ENCODE measurements at regions not wholly inside any gene's neighbourhood (a gene's known extent, or its start where the extent isn't known, plus 50 kb on each side); places are given as distances from the start of the nearest gene placed in this dataset.

DNA sequence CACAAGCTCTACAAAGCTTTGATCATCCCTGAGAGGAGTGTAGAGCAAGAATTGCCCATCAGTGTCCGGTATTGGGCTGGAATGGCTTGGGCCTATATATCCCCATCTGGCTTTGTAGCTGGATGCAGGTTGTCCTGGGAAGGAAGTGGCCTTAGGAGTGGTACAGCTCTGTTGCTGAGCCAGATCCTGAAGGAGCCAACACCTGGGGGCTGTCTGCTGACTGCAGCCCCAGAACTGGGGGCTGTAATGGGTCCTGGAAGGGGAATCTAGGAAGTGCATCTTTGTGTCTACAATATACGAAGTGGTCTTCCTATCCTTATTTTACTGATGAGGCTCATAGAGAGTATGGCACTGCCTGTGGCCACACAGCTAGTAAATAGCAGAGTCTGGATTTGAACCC lies 145.9 kb downstream of the CDC5L start:
- DNase-seq: no peak

DNA sequence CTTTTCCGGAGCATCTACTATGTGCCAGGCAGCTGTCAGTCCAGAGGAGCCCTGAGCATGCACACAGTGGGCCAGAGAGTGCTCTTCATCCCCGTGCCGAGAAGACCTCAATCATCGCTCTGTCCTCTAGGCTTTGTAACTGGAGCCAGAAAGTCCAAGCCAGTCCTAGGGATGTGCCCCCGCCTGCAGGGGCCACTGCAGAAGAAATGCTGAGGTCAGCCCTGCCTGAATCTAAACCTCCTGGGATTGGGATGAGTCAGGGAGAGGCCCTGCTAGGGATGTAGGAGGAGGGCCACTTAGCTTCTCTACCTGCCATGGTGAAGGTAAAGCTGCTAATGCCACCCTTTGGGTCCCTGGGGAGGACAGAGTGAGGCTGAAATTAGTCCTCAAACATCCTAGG lies 146.8 kb downstream of the CDC5L start:
- no peak for DNase-seq

DNA sequence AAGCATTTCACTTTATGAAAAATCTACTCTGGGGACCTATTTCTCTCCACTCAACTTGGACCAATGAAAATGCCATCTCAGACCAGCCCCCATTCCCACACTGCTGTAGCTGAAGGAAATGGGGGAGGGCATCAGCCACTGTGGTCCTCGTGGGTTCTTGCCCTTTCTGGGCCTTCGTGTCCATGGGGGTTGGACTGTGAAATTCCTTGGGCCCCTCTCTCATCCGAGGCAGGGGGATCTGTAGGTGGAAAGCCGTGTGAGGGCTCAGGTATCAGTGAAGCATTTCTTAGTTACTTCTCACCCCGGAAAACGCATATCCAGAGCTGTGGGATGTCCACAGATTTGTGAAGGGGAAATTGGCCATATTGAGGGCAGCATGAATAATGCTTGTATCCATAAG lies 147.9 kb downstream of the CDC5L start:
- no peak for DNase-seq

DNA sequence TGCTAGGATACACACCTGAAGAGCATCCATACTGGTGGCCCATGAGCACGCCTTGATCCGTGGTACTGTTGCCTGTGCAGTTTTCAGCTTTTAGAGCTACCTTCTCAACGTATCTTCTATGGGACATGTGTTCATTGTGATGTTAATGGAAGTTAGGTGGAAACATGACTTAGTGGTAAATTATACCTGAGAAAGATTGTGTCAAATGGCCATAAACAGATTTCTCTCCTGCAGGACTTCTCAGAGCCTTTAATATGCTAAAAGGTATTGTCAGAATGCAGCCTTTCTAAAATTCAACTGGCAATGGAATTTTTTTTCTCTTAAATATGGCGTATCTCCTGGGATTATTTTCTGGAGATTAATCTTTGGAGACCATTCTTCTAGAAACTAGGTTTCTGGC lies 148.5 kb downstream of the CDC5L start:
- no peak for DNase-seq

DNA sequence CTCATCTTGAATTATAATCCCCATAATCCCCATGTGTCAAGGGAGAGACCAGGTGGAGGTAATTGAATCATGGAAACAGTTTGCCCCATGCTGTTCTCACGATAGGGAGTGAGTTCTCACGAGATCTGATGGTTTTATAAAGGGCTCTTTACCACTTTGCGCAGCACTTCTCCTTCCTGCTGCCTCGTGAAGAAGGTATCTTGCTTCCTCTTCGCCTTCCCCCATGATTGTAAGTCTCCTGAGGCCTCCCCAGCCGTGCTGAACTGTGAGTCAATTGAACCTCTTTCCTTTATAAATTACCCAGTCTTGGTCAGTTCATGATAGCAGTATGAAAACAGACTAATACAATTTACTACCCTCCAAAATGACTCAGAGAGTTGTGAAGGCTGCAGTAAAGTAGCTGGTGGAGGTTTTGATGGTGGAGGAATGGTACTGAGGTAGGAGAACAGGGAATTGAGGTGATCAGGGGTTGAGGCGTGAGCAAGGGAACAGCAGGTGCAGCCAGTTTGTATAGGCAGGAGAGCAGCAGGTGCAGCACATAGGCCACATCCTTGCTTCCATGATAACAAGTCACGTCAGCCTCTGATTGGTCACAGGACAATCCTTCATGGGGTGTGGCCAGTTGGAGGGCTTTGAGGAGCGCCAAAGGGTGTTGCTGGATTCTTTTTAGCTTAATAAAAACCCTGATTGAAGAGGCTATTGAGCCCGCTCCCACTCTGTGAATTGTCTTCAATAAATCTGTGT lies 150.0 kb downstream of the CDC5L start:
- no peak for DNase-seq

DNA sequence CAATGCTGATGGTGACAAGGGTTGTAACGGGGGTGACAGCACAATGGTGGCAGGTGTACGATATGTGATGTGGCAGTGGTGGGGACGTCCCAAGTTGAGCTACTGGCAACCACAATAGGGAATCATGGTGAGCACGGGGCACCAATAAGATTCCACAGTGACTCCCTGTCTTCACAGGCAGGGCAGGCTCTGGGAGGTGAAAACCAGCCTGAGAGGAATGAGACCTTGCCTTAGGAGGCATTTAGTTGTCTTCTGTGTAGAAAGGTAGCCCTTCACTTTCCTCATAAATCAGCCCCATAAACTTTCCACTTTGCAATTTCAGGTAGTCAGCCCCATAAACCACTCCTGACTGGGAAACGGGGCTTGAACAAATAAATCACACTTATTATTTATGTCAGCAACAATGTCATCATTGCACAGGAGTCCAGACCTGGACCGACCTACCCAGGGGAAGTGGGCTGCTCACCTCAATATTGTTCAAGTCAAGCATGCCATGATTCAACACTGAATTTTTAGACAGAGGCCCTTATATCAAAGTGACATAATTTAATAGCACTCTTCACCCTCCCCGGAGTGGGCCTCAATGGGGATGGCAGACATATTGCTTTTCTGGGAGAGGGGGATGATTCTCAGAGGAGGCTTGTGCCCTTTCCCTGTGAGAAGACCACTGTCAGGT lies 150.8 kb downstream of the CDC5L start:
- DNase-seq: no peak

DNA sequence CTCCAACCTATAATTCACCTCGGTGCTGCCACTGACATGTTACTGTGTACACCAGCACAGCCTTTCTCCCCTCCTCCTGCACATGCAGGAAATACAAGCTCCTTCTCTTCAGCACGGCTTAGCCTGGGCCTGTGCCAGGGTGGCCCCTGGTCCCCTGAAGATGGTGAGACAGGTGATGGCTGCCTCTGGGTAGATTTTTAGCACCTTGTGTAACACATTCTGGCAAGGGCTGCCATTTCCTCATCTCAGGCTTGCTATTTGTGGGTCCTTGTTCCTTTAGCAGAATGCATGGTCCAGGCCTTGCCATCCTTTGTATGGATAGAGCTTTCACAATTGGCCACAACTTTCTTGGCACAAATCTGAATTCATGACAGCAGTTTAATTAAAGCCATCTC lies 151.3 kb downstream of the CDC5L start:
- DNase-seq: no peak

DNA sequence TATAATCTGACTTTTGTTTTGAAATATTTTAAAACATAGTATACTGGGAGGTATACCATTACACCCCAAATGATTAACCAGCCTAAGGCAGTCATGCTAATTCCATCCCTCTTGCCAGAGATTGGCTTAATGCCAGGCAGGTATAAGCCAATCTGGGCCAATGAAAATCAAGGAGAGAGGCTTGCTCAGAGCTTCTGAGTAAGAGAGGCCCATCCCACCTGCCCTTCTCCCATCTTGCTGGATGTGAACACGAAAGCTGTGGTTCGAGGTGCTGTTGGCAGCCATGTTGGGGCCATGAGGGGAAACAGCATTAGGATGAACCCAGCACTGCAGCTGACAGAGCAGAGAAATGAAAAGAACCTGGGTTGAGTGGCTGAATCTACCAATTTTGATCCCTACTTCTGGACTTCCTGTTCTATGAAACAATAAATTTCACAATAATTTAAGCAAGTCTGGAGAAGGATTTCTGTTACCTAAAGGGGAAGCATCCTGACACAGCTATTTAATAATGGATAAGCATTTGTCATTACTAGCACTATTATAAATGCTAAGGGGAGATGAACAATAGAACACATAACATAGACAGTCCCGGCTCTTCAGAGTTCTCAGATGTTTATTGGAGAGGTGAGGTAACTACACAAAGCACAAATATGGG lies 152.3 kb downstream of the CDC5L start:
- DNase-seq: no peak

DNA sequence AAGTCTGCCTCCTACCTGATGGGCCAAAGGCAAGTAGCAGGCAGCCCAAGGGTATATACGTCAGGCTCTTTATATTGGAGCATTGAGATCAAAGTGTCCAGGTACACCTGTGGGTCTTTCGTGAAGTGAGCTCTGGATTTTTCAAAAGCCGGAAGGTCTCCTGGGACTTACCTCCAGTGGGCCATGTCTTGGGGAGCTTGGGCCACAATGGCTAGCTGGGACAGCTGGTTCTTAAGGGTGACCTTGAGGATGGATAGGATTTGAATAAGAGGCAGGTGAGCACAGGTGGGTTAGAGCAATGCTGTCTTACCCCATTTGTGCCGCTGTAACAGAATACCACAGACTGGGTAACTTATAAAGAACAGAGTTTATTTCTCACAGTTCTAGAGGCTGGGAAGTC lies 153.4 kb downstream of the CDC5L start:
- DNase-seq: no peak

DNA sequence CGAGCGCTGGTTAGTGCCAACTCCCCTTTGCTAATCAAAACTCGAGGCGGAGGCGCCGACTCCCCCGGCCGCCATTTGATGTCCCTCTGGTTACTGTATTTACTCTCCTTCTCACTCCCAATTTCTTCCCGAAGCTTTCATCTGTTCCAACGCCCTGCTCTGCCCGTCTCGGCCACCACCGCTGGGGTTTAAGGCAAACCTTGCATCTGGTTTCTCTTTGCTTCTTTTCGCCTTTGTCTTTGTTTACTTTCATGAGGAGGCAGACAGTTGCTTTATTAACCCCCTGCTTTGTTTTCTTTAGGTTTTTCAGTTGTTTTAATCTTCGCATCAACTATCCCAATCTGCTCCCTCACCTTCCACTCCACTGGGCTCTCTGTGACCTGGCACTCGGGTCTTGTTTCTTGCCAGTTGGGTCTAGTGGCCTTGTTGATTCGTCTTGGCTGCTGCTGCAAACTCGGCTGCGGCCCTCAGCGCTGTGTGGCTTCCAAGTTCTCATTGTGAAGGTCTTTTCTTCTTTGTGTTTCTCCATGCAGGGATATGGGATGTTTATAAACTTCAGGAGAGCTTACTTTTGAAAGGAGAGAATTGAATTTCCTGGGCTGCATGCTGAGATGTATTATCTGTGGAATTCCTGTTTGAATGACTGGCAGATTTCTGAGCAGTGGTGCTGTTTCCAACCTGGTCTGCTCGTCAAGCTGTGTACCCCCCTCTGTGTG lies 155.1 kb downstream of the CDC5L start:
- no peak for DNase-seq

DNA sequence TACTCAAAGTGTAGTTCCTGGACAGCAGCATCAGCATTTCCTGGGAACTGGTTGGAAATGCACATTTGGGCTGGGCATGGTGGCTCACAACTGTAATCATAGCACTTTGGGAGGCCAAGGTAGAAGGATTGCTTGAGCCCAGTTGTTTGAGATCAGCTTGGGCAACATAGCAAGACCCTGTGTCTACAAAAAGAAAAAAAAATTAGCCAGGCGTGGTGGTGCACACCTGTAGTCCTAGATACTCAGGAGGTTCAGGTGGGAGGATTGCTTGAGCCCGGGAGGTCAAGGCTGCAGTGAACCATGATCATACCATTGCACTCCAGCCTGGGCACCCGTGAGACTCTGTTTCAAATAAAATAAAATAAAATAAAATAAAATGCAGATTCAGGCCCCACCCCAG lies 156.2 kb downstream of the CDC5L start:
- no peak for DNase-seq

DNA sequence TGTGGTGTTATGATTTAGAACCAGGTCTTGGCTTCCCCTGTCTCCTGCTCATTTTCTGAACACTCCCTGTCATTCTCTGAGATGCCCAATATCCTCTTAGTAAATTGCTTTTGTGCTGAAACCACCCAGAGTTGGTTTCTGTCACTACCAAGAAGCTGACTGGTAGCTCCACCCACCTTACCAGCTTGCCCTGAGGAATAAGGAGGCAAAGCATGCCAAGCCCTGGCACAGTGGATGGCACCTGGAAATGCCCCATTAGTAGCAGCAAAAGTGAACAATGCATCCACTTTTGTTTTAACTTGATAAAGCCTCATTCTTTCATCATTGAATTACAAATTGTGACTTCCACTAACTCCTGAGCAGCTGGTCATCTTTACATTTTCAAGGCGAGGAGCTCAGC lies 157.7 kb downstream of the CDC5L start:
- no peak for DNase-seq

DNA sequence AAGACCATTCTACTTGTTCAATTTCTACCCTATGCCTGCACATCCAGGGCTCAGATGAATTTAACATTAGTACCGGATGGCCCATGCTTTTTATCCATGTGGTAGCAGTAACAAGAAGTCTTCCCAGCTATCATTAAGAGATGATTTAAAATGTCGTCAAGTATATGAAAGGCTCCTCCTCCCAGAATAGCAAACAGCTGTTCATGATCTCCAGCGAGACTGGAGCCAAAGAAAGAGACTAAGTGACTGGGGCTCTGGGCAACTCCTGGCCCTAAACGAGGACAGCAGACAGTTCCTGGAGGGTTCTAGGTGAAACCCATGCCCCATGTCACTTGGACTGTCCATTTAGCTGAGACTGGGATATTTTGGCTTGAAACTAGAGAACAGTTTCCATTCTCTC lies 160.8 kb downstream of the CDC5L start:
- no peak for DNase-seq

DNA sequence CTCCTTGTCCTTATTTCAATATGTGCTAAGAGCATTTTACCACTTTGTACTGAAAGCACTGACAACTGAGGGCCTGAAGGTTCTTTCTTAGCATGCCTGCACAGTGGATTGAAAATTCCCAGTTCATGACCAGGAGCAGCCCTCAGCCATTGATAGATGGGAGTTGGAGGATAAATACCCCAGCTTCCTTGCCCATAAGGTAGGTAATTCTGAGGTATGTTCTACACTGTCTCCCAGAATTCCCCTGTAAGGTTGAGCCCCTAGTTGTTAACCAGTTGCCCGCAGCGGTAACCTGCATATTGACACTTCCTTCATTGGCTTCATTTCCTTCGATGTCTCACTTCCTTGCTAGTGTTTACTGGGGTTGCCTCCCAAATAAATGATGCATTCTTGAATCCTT lies 162.0 kb downstream of the CDC5L start:
- no peak for DNase-seq

DNA sequence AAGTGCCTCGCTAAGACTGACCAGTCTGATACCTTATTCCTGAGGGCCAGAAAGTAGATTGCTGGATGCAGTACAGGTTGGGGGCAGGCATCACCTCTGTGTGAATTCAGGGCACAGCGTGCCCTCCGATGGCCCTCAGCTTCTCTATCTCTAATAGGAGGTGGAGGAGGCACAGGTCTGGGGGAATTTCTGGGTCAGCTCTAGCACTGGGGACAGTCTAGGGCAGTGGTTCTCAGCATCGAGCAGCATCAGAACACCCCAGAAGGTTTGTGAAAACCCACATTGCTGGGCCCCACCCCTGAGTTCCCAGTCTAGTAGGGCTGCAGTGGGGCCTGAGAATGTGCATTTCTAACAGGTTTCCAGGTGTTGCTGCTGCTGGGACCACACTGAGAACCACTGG lies 166.7 kb downstream of the CDC5L start:
- DNase-seq: no peak

DNA sequence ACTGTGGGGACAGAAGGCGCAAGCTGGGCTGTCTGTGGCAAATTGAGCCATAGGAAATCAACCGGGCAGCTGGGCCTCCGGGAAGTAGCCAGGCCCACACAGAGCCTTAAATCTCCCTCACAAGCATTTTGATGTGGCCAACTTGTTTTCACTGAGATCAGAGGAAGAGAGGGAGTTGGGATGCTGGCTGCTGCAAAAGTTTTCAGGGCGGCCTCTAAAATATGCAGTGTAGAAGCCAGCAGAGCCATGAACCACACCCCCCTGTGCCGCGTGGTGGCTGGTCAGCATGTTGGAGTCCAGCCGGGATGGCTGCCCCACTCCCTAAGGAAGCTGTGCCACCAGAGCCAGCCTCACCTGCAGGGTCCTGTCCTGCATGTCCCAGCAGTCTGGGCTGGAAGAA lies 167.4 kb downstream of the CDC5L start:
- no peak for DNase-seq

DNA sequence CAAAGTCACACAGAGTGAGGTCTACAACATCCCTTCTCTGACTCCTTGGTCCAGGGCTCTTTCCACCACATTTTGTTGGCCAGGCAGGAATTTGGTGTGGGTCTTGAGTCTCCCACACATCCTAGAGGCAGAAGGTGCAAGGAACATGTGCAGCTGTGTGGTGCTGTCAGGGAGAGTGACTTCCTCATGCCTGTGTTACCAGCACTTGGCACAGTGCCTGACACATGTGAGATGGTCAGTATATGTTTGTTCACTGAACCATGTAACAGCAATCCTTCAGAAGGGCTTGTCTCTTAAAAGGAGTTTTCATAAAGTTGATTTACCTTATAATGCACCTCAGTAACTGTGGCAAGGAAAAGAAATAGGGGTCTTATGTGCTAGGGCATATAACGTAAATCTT lies 168.5 kb downstream of the CDC5L start:
- DNase-seq: no peak

DNA sequence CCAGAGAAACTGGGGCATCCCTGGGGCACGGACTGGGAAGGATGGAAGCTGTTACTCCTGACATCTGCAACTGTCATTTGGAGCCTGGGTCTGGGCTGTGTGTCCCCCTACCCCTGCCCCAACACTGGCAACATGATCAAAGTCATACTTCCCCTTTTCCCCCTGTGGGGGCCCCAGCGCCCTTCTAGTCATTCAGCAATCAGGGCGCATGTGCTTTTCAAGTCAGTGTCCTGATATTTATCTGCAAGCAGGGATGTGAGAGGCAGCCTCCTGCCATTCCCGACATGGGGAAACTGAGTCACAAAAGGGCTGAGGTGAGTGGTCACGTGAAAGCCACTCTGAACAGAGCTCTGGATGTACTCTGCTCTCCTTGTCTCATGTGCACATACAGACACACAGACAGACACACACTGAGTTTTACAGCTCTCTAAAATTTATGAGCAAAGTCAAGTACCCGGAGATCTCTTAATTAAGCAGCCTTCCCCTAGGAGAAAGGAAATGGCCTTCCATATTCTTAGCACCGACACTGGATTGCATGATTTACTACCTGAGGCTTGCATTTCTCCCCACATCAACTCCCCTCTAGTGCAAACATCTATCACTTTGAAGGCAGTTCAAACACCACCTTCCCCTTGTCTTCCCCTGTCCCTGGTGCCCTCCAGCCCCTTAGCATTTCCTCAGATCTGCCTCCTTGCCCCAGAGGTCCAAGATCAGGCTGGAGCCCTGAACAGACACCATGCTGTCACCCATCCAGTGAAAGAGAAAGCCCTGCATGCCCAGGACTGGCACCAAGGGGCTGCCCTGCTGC lies 170.7 kb downstream of the CDC5L start:
- DNase-seq: no peak

DNA sequence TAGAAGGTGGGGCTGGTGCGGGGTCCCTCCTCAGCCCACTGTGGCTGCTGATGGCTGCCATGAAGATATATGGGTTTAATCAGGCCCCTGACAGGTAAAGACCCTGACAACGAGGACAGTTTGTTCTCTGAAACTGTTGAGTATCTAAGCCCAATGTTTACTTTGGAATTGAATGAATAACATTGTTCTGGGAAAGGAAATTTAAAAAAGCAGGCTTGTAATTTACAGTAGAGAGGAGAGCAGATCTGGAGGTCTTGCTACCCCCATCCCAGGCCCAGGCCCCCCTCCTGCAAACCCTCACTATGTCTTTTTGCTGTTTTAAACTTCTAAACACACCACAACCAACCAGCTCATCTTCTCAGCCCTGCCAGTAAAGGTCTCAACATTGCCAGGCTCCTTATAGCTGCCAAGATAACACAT lies 171.3 kb downstream of the CDC5L start:
- no peak for DNase-seq

DNA sequence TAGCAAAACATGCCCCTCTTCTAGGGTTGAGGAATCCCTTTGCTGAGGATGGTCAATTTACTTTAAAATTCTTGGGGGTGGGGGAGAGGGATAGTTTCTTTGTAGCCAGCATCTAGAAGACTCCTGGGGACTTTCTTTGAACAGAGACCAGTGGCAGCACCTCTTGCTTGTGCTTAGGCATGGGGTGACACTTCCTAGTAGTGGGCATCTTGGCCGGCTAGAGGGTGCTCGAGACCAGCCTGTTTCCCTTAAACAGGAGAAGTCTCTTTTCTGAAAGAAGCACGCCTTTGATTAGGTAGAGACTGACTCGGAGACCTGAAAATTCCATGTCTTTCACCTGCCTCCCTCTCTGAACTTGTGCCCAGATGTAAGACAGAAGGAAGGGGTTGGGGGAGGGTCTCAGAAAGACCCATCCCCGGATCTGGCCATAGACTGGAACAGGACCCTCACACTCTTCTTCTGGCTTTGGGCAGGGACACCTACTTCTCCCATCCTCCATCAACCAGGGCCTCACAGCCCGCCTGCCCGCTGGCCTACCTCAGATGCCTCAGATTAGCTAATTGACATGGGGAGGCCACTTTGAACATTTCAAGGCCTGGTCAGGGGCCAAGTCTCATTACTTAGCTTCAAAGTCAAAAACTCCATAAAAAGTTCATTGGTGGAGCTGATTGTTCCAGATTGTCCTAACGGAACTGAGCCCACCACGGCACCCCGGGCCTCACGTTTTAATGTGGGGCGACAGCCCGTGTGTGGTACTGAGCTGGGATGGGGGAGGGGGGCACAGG lies 172.2 kb downstream of the CDC5L start:
- no peak for DNase-seq

DNA sequence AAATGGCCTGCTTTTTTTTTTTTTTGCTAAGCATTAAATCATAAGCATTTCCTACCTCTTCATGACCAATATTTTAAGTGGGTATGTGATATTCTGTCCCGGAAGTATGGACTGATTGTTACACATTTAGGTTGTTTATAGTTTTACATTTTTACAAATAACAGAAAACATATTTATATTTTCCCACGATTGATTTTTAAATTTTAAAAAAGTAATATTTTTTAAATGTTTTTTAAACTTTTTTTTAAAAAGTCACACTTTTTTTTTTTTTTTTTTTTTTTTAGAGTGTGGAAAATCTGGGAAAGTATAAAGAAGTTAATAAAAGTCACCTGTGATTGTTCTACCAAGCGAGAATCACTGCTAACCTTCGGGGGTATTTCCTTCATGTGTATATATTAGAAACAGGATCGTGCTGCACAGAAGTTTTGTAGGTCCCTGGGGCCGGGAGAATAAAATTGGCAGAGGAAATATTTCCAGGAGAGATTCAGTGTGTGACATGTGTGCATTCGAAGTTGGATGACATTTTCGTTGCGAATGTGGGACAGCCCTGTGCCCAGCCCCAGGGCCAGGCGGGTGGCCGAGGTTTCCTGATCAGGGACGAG lies 173.1 kb downstream of the CDC5L start:
- DNase-seq: no peak

All from stimulated activated CD4-positive, alpha-beta T cell treated with anti-CD3 and anti-CD28 coated beads, Interleukin-2, amount 100 ng/mL, for 48 hours (primary cell).